ENCODE measurements at regions not wholly inside any gene's neighbourhood (a gene's known extent, or its start where the extent isn't known, plus 50 kb on each side); places are given as distances from the start of the nearest gene placed in this dataset.

DNA sequence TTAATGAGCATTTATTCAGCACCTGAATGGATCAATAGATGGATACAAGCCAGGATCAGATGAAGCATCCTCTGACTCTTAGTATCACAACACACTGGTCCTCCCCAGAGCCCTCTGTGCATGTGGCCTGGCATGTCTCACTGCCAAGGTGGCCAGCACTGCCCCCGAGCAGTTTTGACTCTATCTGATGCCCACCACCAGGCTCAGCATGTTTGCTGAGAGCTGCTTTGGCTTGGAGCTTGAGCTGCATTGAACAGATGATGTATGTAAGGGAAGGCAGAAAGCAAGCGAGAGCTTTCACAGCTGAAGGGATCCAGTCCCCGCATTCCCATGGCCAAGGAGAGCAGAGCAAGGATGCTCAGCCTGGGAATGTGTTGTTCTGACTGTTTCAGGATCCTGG is 320.3 kb downstream of the BUD13 start:
- Histone ChIP-seq H3K4me1 (peaks cover 0 to 8% (median 0%) of the 10 kb centered on the region in 4 donors), H3K36me3 (no peaks in the 10 kb centered on the region), H3K4me3 (no peak overlapping the region), H3K9me3 (peaks cover 0 to 4% (median 1%) of the 10 kb centered on the region in 4 donors), H3K27ac (no peak overlapping the region), H3K27me3 (no peaks in the 10 kb centered on the region)
- TF ChIP-seq CTCF (IDR thresholded peaks at IDR 0.05) (no peak), POLR2A (IDR thresholded peaks at IDR 0.05) (no peak)
- DNase-seq: no peak

- TF ChIP-seq CTCF (IDR thresholded peaks at IDR 0.05) (no peak), POLR2A (IDR thresholded peaks at IDR 0.05) (no peak)
- no peak for DNase-seq
Observed at GRCh38 chr11:116449522-116449921, 323.3 kb downstream of the BUD13 start.

DNA sequence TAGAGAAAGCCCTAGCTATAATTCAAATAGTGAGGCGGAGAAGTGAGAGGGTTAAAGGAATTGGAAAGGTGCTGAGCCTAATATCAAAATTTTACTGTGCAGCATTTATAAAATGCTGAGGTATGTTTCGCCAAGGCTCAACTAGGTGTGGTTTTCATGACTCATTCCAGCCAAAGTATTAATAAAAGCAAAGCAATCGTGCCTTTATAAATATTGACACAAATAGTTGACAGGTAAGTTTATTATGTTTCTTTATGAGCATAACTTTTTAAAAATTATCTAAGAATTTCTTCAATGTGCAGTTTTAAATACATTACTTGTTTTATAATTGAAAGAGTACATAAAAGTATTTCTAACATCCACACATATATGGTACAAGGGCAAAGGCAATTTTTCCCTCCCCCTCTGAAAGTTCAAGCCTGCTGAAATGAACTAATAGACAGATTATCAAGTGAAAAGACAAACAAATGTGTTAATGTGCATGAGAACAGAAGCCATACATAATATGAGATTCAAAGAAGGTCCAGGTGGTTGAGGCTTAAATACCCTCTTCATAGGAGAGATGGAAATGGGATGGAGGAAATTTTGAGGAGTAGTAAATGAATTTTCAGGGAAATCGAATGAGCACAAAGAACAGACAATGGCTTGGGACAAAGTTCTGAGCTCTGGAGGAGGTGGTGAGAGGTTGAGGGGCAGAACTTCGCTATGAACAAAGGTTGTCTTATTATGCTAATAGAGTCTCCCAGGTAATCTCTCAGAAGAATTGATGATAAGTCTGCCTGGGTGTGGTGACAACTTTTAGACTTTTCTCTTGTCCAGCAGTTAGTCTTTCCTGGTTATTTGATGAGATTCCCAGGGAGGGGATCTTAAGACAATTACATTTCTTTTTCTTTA is 326.5 kb downstream of the BUD13 start:
- Histone ChIP-seq H3K4me3 (no peak overlapping the region), H3K4me1 (peaks cover 0 to 19% (median 0%) of the 10 kb centered on the region in 4 donors), H3K9me3 (peaks cover 0 to 3% (median 0%) of the 10 kb centered on the region in 4 donors), H3K36me3 (no peaks in the 10 kb centered on the region), H3K27me3 (no peaks in the 10 kb centered on the region), H3K27ac (peak overlapping the region in 2 of 4 donors; percentile 12 to 67)
- no peak for DNase-seq
- no peak for TF ChIP-seq CTCF (IDR thresholded peaks at IDR 0.05)
- TF ChIP-seq POLR2A (IDR thresholded peaks at IDR 0.05): no peak

More at GRCh38 chr11:116449522-116449921, 323.3 kb downstream of the BUD13 start:
- no peaks in the 10 kb centered on the region for H3K36me3 ChIP-seq
- H3K27me3 ChIP-seq: no peaks in the 10 kb centered on the region
- H3K4me3 ChIP-seq: no peak overlapping the region
- peaks cover 0 to 4% (median 1%) of the 10 kb centered on the region in 4 donors for H3K9me3 ChIP-seq
- H3K27ac ChIP-seq: no peak overlapping the region
- peaks cover 0 to 19% (median 0%) of the 10 kb centered on the region in 4 donors for H3K4me1 ChIP-seq

DNA sequence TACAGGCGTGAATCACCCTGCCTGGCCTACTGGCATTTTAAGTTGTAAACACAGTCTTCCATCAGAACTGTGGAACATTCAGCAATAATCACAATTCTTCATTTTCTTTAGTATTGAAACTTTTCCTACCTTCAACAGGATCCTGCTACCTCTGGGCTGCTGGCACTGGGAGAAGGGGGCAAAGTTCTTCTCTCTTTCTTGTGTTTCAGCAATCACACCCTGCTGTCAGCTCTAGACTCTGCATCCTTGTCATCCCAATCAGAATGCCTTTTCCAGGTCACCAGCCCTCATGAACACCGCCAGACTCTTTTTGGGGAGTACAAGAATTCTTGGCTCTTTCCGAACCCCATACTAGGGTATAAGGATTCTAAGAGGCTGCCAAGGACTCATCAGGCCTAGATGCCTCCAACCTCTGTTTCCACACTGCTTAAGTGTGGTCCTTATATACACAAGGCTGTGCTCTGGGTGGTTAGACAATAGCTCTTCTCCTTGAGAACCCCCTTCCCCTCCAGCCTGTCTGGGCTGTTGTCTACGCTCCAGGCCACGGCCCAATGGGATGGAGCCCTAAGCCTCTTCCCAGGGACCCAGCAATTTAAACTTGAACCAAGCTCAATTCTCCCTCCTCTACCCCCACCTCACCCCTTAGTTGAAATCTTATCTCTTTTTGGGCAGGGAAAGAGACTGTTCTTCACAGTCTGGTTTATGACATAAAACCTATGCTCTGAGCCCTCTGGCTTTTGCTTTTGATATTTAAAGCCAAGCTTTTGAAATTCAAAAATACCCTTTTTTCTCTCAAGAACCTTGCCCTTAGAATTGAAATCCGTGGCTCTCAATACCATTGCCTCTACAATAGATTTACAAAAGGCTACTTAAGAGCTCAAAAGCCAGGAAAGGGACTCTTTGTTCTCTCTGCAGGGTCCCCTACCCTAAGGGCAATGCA is 327.4 kb downstream of the BUD13 start:
- peaks cover 0 to 19% (median 0%) of the 10 kb centered on the region in 4 donors for H3K4me1 ChIP-seq
- no peaks in the 10 kb centered on the region for H3K36me3 ChIP-seq
- H3K9me3 ChIP-seq: peaks cover 0 to 3% (median 0%) of the 10 kb centered on the region in 4 donors
- no peaks in the 10 kb centered on the region for H3K27me3 ChIP-seq
- peak overlapping the region in 3 of 4 donors; percentile 2 to 67 (median 59) for H3K27ac ChIP-seq
- no peak for DNase-seq
- TF ChIP-seq CTCF (IDR thresholded peaks at IDR 0.05) (peak in 3 of 6 experiments; percentile 21 to 24 (median 23)), POLR2A (IDR thresholded peaks at IDR 0.05) (no peak)
- no peak overlapping the region for H3K4me3 ChIP-seq

DNA sequence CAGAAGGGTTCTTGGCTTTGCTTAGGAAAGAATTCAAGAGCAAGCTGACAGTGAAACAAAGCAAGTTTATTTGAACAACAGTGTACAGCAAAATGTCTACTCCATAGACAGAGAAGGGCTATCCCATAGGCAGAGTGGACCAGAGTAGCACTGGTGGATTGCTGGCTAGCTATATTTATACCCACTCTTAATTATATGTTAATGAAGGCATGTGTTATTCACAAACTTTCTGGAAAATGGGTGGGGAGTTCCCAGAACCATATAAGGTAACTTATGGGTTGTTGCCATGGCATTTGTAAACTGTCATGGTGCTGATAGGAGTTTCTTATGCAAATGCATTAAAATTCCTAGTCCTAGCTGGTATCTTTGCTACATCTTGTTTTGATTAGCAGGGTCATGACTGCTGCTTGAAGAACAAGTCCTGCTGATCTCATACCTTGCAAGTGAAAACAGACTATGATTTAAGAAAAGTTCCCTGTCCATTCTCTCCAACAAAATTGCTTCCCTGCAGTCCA is 330.5 kb downstream of the BUD13 start:
- H3K9me3 ChIP-seq: no peaks in the 10 kb centered on the region
- no peaks in the 10 kb centered on the region for H3K27me3 ChIP-seq
- TF ChIP-seq POLR2A (IDR thresholded peaks at IDR 0.05) (no peak), CTCF (IDR thresholded peaks at IDR 0.05) (no peak)
- H3K27ac ChIP-seq: no peak overlapping the region
- no peak for DNase-seq
- H3K36me3 ChIP-seq: no peaks in the 10 kb centered on the region
- peaks cover 0 to 14% (median 0%) of the 10 kb centered on the region in 4 donors for H3K4me1 ChIP-seq
- no peak overlapping the region for H3K4me3 ChIP-seq
